ENCODE measurements at regions not wholly inside any gene's neighbourhood (a gene's known extent, or its start where the extent isn't known, plus 50 kb on each side); places are given as distances from the start of the nearest gene placed in this dataset.

GRCh38 chr3:28777806-28778475, 429.3 kb upstream of the AZI2 start:
- DNase-seq (no peak), ATAC-seq (no peak)
- intact Hi-C loops (cut with DNase I; ENCODE audit: low total_unique reads), result no loop called here

DNA sequence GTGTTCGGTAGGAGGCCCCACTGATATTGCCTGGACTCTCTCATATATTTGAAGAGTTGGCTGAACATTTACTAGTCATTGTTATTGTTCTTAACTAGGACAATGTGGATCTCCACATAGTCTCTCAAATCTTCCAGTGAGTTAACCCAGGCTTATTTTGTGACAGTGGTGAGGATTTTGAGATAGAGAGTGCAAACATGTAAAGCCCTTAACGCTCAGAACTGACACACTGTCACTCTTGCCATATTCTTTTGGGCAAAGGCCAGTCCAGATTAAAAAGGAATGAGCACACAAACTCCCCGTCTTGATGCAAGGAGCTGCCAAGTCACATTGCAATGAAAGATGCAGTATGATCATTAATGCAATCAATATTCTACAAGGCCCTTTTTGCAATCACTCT, 431.9 kb upstream of the AZI2 start:
- DNase-seq (no peak), ATAC-seq (no peak)
- no peak for TF ChIP-seq CTCF (IDR thresholded peaks at IDR 0.05 in 4 of 5, conservative IDR thresholded peaks at IDR 0.05 in 1 of 5)
- no peak for TF ChIP-seq POLR2A (IDR thresholded peaks at IDR 0.05)
- in situ Hi-C loops (cut with MboI; ENCODE audit: low sequenced_read_pairs in 4 of 4) (no loop called here), intact Hi-C loops (cut with DNase I; ENCODE audit: low total_unique reads) (no loop called here)
- H3K27ac ChIP-seq, result no peak overlapping the region
- no peak overlapping the region for H3K4me3 ChIP-seq
- H3K4me1 ChIP-seq, result no peaks in the 10 kb centered on the region
- no peaks in the 10 kb centered on the region for H3K9me3 ChIP-seq
- H3K27me3 ChIP-seq, result no peaks in the 10 kb centered on the region
- H3K36me3 ChIP-seq, result no peaks in the 10 kb centered on the region

More at GRCh38 chr3:28777806-28778475, 429.3 kb upstream of the AZI2 start:
- no peak overlapping the region for H3K4me3 ChIP-seq
- no peak for TF ChIP-seq CTCF (IDR thresholded peaks at IDR 0.05 in 4 of 5, conservative IDR thresholded peaks at IDR 0.05 in 1 of 5)
- no peaks in the 10 kb centered on the region for H3K9me3 ChIP-seq
- H3K27ac ChIP-seq, result no peak overlapping the region
- in situ Hi-C loops (cut with MboI; ENCODE audit: low sequenced_read_pairs in 4 of 4), result no loop called here
- no peaks in the 10 kb centered on the region for H3K27me3 ChIP-seq
- no peaks in the 10 kb centered on the region for H3K4me1 ChIP-seq
- H3K36me3 ChIP-seq, result no peaks in the 10 kb centered on the region

DNA sequence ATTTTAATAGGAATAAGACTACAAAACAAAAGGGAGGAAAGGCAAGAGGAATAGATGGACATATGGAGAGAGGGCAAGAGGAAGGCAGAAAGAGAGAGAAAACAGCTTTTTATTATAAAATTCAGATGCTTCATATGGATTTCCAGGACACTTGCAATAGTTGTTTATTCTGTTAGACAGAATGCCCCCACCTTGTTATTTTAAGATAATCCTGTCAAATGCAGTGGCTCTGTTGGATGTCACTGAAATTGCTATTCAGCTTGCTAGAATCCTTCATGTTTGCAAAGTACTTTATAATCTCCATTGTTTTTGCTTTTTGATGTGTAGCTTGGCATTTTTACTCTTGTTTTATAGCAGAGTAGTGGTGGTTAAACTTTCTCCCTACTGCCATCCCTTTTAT, 432.4 kb upstream of the AZI2 start:
- ATAC-seq, result no peak
- DNase-seq, result no peak
- H3K4me1 ChIP-seq, result no peaks in the 10 kb centered on the region
- no peak overlapping the region for H3K27ac ChIP-seq
- H3K27me3 ChIP-seq, result no peaks in the 10 kb centered on the region
- in situ Hi-C loops (cut with MboI; ENCODE audit: low sequenced_read_pairs in 4 of 4) (no loop called here), intact Hi-C loops (cut with DNase I; ENCODE audit: low total_unique reads) (no loop called here)
- H3K9me3 ChIP-seq, result no peaks in the 10 kb centered on the region
- H3K36me3 ChIP-seq, result no peaks in the 10 kb centered on the region
- no peak overlapping the region for H3K4me3 ChIP-seq
- no peak for TF ChIP-seq POLR2A (IDR thresholded peaks at IDR 0.05)
- no peak for TF ChIP-seq CTCF (IDR thresholded peaks at IDR 0.05 in 4 of 5, conservative IDR thresholded peaks at IDR 0.05 in 1 of 5)

DNA sequence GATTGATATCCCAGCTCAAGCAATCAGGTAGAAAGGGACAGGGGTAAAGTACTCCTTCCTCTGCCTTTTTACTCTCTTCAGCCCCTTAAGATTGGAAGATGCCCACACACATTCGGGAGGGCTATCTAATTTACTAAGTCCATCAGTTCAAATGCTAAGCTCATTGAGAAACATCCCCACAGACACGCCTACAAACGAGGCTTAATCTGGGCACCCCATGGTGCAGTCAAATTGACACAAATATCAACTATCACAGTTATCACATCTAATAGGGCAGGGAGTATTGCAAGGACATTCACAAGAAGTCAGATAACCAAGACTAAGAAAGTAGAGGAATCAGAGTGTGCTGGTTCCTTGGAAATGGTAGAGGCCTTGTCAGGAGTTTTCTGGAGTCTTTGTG, 437.8 kb upstream of the AZI2 start:
- TF ChIP-seq POLR2A (IDR thresholded peaks at IDR 0.05), result no peak
- no peak for TF ChIP-seq CTCF (IDR thresholded peaks at IDR 0.05 in 4 of 5, conservative IDR thresholded peaks at IDR 0.05 in 1 of 5)
- Histone ChIP-seq H3K9me3 (no peaks in the 10 kb centered on the region), H3K36me3 (no peaks in the 10 kb centered on the region), H3K27ac (no peak overlapping the region), H3K4me3 (no peak overlapping the region), H3K4me1 (peaks cover 5 to 6% of the 10 kb centered on the region in 2 donors), H3K27me3 (no peaks in the 10 kb centered on the region)
- ATAC-seq (no peak), DNase-seq (no peak)
- intact Hi-C loops (cut with DNase I; ENCODE audit: low total_unique reads), result no loop called here
- in situ Hi-C loops (cut with MboI; ENCODE audit: low sequenced_read_pairs in 4 of 4), result no loop called here

GRCh38 chr3:28788571-28788970, 439.9 kb upstream of the AZI2 start:
- H3K36me3 ChIP-seq, result no peaks in the 10 kb centered on the region
- no peak overlapping the region for H3K4me3 ChIP-seq
- no peak for DNase-seq
- peaks cover 10 to 13% of the 10 kb centered on the region in 2 donors for H3K4me1 ChIP-seq
- intact Hi-C loops (cut with DNase I; ENCODE audit: low total_unique reads), result no loop called here
- TF ChIP-seq CTCF (IDR thresholded peaks at IDR 0.05 in 4 of 5, conservative IDR thresholded peaks at IDR 0.05 in 1 of 5) (no peak), POLR2A (IDR thresholded peaks at IDR 0.05) (no peak)
- no peak overlapping the region for H3K27ac ChIP-seq
- H3K27me3 ChIP-seq, result no peaks in the 10 kb centered on the region
- ATAC-seq, result no peak
- no peaks in the 10 kb centered on the region for H3K9me3 ChIP-seq
- in situ Hi-C loops (cut with MboI; ENCODE audit: low sequenced_read_pairs in 4 of 4), result no loop called here

Data from gastrocnemius medialis (tissue), 4 donors.